ENCODE measurements at regions not wholly inside any gene's neighbourhood (a gene's known extent, or its start where the extent isn't known, plus 50 kb on each side); places are given as distances from the start of the nearest gene placed in this dataset.

- TF ChIP-seq, protein P1, sequence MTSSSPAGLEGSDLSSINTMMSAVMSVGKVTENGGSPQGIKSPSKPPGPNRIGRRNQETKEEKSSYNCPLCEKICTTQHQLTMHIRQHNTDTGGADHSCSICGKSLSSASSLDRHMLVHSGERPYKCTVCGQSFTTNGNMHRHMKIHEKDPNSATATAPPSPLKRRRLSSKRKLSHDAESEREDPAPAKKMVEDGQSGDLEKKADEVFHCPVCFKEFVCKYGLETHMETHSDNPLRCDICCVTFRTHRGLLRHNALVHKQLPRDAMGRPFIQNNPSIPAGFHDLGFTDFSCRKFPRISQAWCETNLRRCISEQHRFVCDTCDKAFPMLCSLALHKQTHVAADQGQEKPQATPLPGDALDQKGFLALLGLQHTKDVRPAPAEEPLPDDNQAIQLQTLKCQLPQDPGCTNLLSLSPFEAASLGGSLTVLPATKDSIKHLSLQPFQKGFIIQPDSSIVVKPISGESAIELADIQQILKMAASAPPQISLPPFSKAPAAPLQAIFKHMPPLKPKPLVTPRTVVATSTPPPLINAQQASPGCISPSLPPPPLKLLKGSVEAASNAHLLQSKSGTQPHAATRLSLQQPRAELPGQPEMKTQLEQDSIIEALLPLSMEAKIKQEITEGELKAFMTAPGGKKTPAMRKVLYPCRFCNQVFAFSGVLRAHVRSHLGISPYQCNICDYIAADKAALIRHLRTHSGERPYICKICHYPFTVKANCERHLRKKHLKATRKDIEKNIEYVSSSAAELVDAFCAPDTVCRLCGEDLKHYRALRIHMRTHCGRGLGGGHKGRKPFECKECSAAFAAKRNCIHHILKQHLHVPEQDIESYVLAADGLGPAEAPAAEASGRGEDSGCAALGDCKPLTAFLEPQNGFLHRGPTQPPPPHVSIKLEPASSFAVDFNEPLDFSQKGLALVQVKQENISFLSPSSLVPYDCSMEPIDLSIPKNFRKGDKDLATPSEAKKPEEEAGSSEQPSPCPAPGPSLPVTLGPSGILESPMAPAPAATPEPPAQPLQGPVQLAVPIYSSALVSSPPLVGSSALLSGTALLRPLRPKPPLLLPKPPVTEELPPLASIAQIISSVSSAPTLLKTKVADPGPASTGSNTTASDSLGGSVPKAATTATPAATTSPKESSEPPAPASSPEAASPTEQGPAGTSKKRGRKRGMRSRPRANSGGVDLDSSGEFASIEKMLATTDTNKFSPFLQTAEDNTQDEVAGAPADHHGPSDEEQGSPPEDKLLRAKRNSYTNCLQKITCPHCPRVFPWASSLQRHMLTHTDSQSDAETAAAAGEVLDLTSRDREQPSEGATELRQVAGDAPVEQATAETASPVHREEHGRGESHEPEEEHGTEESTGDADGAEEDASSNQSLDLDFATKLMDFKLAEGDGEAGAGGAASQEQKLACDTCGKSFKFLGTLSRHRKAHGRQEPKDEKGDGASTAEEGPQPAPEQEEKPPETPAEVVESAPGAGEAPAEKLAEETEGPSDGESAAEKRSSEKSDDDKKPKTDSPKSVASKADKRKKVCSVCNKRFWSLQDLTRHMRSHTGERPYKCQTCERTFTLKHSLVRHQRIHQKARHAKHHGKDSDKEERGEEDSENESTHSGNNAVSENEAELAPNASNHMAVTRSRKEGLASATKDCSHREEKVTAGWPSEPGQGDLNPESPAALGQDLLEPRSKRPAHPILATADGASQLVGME (CRISPR knock-in tag; IDR thresholded peaks at IDR 0.05), result no peak
- no peak for TF ChIP-seq ETV6 (IDR thresholded peaks at IDR 0.05; ENCODE audit: borderline replicate concordance in 1 of 2, low read depth in 2 of 2, low read length in 1 of 2)
- no peak for TF ChIP-seq ETV6 (CRISPR knock-in tag; IDR thresholded peaks at IDR 0.05; ENCODE audit: borderline replicate concordance)
- no peak for TF ChIP-seq AFF4 (CRISPR knock-in tag; IDR thresholded peaks at IDR 0.05)
Observed at GRCh38 chr3:117745516-117745915, 1035.9 kb downstream of the TUSC7 start (continued).

Data from K562 (cell line).